Uterus (tissue), 3 donors: ENCODE measurements at regions not wholly inside any gene's neighbourhood (a gene's known extent, or its start where the extent isn't known, plus 50 kb on each side); places are given as distances from the start of the nearest gene placed in this dataset.
"Not testable (repeated sequence)": the region's sequence is repeated elsewhere in the genome, so short reads cannot be mapped to it uniquely, and the experiment has no call there.

Experiments
- DNase-seq, 2 donors: peaks; one replicate each; pipeline ENCODE4 v3.0.0-alpha.2; 2019 to 2020
- H3K27ac ChIP-seq, 2 donors: fragments of 200-600 bp; sonication (generic); 1 replicate in 1 of 2; 2 replicates in 1 of 2; pipeline ENCODE4 v1.5.1; 2016 to 2018
- H3K27me3 ChIP-seq, 2 donors: fragments of 200-600 bp; sonication (generic); one replicate each; pipeline ENCODE4 v1.5.1; 2018 to 2019; ENCODE audit warnings: control low read depth in 1 of 2
- H3K36me3 ChIP-seq, 2 donors: fragments of 200-600 bp; sonication (generic); one replicate each; pipeline ENCODE4 v1.5.1; 2019; ENCODE audit warnings: control low read depth in 1 of 2
- H3K4me1 ChIP-seq, 2 donors: fragments of 200-600 bp; sonication (generic); one replicate each; pipeline ENCODE4 v1.5.1; 2018 to 2019; ENCODE audit warnings: control low read depth in 1 of 2
- H3K4me3 ChIP-seq, 2 donors: fragments of 200-600 bp; sonication (generic); 1 replicate in 1 of 2; 2 replicates in 1 of 2; pipeline ENCODE4 v1.5.1; 2018 to 2019; ENCODE audit warnings: mild to moderate bottlenecking in 1 of 2
- H3K9me3 ChIP-seq, 2 donors: fragments of 200-600 bp; sonication (generic); one replicate each; pipeline ENCODE4 v1.5.1; 2019; ENCODE audit warnings: control low read depth in 1 of 2
- POLR2A ChIP-seq, 2 donors: fragments of 450-650 bp; IDR thresholded peaks; one replicate each; pipeline ENCODE4 v1.6.1; 2016; ENCODE audit warnings: antibody characterized with exemption in 2 of 2, mild to moderate bottlenecking in 1 of 2, moderate library complexity in 1 of 2
- intact Hi-C: fragments of 100-400 bp; cut with DNase I; formaldehyde crosslinking; loops from one replicate; pipeline ENCODE4 v1.15.1; 2023; ENCODE audit warnings: low total_unique reads
- TF ChIP-seq, protein P1 (sequence below), 4 experiments: fragments of 200-600 bp in 2 of 4; fragments of 450-650 bp in 2 of 4; sonication (generic) in 2 of 4; IDR thresholded peaks; one replicate each; pipeline ENCODE4 v1.5.1; 2016 to 2019; ENCODE audit warnings: antibody characterized with exemption in 4 of 4, mild to moderate bottlenecking in 2 of 4, moderate library complexity in 1 of 4
- donor health status: DM: yes; HTN: yes; CAD: no.

DNA sequence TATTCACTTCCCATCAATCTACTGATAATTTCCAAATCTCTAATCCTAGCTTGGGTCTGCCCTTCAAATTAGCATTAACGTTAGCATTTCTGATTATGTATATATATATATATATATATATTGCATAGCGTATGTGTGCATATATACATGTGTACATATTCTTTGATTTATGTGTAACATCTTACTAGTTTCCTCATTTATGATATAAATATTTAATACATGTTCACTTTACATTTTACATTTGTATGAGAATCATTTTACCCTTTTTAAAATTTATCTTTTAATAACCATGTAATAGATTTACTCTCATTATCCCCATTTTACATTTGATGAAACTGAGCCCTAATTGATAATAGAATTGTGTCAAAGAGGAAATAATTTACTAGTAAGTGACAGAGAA is 164.7 kb downstream of the ZNF648 start:
- TF ChIP-seq POLR2A (IDR thresholded peaks at IDR 0.05) = no peak
- TF ChIP-seq, protein P1, sequence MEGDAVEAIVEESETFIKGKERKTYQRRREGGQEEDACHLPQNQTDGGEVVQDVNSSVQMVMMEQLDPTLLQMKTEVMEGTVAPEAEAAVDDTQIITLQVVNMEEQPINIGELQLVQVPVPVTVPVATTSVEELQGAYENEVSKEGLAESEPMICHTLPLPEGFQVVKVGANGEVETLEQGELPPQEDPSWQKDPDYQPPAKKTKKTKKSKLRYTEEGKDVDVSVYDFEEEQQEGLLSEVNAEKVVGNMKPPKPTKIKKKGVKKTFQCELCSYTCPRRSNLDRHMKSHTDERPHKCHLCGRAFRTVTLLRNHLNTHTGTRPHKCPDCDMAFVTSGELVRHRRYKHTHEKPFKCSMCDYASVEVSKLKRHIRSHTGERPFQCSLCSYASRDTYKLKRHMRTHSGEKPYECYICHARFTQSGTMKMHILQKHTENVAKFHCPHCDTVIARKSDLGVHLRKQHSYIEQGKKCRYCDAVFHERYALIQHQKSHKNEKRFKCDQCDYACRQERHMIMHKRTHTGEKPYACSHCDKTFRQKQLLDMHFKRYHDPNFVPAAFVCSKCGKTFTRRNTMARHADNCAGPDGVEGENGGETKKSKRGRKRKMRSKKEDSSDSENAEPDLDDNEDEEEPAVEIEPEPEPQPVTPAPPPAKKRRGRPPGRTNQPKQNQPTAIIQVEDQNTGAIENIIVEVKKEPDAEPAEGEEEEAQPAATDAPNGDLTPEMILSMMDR (IDR thresholded peaks at IDR 0.05) = no peak
- Histone ChIP-seq H3K4me3 (no peak overlapping the region), H3K27me3 (no peaks in the 10 kb centered on the region), H3K36me3 (no peaks in the 10 kb centered on the region), H3K27ac (no peak overlapping the region), H3K9me3 (no peaks in the 10 kb centered on the region), H3K4me1 (no peaks in the 10 kb centered on the region)
- no peak for DNase-seq
- intact Hi-C loops = no loop called here

DNA sequence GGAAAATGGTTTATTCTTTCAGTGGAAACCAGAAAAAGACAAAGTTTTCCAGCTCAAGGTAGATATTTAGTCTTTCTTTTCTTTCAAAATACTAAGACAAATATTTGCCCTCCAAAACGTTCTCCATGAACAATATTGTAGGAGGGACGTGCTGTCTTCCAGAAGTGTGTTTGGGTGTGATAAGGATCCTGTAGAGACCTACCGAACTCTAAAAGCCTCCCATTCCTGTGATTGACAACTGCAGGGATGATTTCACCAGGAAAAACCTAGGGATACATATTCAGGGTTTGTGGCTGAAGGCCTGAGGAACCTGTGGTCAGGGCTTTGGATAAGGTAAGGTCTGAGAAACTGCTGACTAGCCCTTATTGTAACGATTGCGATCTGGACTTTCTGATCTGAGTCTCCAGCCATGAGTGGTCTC is 167.1 kb downstream of the ZNF648 start:
- Histone ChIP-seq H3K4me3 (no peak overlapping the region), H3K4me1 (no peaks in the 10 kb centered on the region), H3K27ac (no peak overlapping the region), H3K9me3 (no peaks in the 10 kb centered on the region), H3K36me3 (no peaks in the 10 kb centered on the region), H3K27me3 (no peaks in the 10 kb centered on the region)
- intact Hi-C loops = no loop called here
- no peak for TF ChIP-seq POLR2A (IDR thresholded peaks at IDR 0.05)
- TF ChIP-seq, protein P1 (IDR thresholded peaks at IDR 0.05) = no peak
- DNase-seq = no peak

DNA sequence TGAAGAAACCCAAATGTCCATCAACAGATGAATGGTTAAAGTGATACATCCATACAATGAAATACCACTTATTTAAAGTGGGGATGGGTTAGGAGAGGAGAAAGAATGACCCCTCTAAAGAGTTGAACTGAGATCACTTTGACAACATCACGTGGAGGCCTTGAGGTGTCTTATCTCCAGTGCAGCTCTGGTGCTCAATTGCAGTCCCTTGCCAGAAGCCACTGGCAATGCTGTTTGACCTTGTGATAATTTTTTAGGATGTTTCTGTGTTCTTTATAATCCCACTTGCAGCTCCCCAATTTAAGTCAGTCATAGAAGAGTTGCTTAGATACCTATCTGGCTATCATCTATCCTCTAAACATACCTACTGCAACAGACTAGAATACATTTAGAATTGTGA is 167.6 kb downstream of the ZNF648 start:
- no peaks in the 10 kb centered on the region for H3K27me3 ChIP-seq
- H3K27ac ChIP-seq = no peak overlapping the region
- no peaks in the 10 kb centered on the region for H3K36me3 ChIP-seq
- TF ChIP-seq, protein P1 (IDR thresholded peaks at IDR 0.05) = no peak
- TF ChIP-seq POLR2A (IDR thresholded peaks at IDR 0.05) = no peak
- H3K4me3 ChIP-seq = no peak overlapping the region
- no peaks in the 10 kb centered on the region for H3K9me3 ChIP-seq
- no peaks in the 10 kb centered on the region for H3K4me1 ChIP-seq
- intact Hi-C loops = no loop called here
- DNase-seq = no peak

DNA sequence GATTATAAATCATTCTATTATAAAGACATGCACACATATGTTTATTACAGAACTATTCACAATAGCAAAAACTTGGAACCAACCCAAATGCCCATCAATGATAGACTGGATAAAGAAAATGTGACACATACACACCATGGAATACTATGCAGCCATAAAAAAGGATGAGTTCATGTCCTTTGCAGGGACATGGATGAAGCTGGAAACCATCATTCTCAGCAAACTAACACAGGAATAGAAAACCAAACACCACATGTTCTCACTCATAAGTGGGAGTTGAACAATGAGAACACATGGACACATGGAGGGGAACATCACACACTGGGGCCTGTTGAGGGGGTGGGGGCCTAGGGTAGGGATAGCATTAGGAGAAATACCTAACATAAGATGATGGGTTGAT is 168.4 kb downstream of the ZNF648 start:
- H3K4me1 ChIP-seq, H3K27ac ChIP-seq, H3K27me3 ChIP-seq, intact Hi-C loops, DNase-seq, H3K9me3 ChIP-seq, H3K4me3 ChIP-seq, H3K36me3 ChIP-seq: not testable (repeated sequence)

DNA sequence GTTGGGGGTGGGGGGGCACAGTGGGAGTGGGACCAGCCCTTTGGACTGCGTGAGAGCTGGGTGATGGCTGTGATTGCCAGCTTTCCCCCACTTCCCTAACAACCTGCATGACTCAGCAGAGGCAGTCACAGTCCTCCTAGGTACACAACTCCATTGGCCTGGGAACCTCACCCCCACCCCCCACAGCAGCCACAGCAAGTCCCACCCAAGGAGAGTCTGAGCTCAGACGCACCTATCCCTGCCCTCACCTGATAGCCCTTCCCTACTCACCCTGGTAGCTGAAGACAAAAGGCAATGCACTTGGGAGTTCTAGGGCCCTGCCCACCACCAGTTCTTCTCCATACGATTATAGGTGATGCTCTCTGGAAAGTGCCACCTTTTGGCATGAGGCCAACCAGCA is 188.9 kb downstream of the ZNF648 start:
- H3K4me1 ChIP-seq = no peaks in the 10 kb centered on the region
- no peak for DNase-seq
- H3K9me3 ChIP-seq = no peaks in the 10 kb centered on the region
- no peak for TF ChIP-seq POLR2A (IDR thresholded peaks at IDR 0.05)
- TF ChIP-seq, protein P1 (IDR thresholded peaks at IDR 0.05) = no peak
- no peaks in the 10 kb centered on the region for H3K36me3 ChIP-seq
- no peaks in the 10 kb centered on the region for H3K27me3 ChIP-seq
- H3K27ac ChIP-seq = no peak overlapping the region
- intact Hi-C loops = no loop called here
- H3K4me3 ChIP-seq = no peak overlapping the region

DNA sequence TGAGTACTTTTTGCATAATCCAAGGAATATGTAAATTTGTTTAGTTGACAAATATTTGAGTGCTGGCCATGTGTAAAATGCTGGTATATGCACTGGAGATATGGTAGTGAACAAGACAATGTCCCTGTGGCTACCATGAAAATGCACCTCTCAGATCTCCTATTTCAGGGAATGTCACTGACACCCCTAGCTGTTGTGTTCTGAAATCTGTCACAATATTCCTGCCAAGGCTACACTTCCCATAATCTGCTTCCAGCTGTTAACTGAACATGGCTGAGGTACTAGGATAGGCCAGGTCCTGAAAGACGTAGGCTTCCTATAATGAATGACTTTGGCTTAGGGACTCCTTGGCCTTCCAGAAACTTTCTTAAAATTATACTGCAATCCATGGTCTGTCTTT is 197.8 kb downstream of the ZNF648 start:
- Histone ChIP-seq H3K4me3 (no peak overlapping the region), H3K4me1 (no peaks in the 10 kb centered on the region), H3K27me3 (no peaks in the 10 kb centered on the region), H3K9me3 (no peaks in the 10 kb centered on the region), H3K27ac (no peak overlapping the region), H3K36me3 (no peaks in the 10 kb centered on the region)
- DNase-seq = no peak
- intact Hi-C loops = no loop called here
- no peak for TF ChIP-seq POLR2A (IDR thresholded peaks at IDR 0.05)
